ENCODE measurements at regions not wholly inside any gene's neighbourhood (a gene's known extent, or its start where the extent isn't known, plus 50 kb on each side); places are given as distances from the start of the nearest gene placed in this dataset.

DNA sequence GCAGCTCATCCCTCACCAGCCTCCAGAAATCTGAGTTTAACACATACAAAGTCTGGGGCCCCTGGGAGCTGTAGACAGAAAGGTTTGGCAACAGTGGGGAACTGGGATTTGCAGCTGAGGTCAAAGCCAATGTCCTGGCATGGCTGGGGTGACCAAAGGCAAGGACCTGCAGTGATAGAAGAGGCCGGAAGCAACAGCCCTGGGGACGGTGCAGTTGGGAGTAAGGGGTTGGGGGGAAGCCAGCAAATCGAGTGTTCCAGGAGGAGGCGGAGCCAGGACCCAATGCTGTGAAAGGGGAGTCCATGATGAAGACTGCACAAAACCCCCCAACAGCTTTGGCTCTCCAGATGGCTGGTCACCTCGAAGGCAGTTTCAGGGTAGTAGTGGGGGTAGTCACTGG lies 74.1 kb upstream of the SPATA12 start:
- FAIRE-seq = no peak
- no peak for DNase-seq (ENCODE audit: insufficient read length, low spot score)

DNA sequence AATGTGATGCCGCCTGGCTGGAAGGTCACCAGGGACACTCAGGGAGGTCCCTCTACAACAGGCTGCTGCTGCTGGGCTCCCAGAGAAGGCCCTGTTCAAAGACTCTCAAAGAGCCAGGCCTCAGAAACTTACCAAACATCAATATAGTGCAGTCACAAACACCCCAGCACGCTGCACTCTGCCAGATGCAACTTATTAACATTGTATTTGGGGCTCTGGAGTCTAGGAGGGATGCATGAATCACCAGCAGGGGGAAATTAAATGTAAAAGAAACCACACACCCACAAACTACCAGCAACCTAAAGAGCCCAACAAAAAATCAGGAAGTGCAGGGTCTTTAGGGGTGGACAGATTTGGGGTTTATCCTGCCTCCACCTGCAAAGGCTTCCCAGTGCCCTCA lies 74.6 kb upstream of the SPATA12 start:
- FAIRE-seq = no peak
- DNase-seq (ENCODE audit: insufficient read length, low spot score) = no peak

DNA sequence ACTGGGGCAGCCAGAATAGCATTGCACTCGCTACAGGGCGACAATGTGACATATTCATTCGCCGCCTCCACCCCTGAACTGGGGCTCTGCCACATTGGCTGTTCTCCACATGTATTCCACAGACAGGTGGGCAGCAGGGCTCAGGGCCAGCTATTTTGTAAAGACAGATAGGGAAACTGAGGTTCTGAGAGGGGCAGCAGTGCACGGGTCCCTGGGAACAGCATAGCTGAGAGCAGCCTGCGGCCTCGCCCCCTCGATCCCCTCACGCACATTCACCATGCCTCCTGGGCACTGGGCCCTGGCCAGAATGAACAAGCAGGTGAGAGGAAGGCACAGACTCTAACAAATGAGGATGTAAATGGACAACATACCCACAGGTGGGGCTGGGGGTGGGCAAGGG lies 75.0 kb upstream of the SPATA12 start:
- no peak for FAIRE-seq
- no peak for DNase-seq (ENCODE audit: insufficient read length, low spot score)

DNA sequence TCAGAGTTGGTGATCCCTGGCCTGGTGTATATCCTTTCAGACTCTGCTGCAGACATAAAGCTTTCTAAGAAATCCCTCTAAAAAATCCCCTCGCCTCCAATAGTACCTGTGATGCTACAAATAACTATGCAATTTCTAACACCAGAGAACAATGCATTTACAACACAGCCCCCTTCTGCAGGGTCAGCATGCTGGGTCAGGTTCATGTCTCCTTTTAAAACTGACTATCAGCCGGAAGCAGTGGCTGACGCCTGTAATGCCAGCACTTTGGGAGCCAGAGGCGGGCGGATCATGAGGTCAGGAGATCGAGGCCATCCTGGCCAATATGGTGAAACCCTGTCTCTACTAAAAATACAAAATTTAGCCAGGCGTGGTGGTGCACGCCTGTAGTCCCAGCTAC lies 77.0 kb upstream of the SPATA12 start:
- FAIRE-seq (no peak), DNase-seq (ENCODE audit: insufficient read length, low spot score) (no peak)

DNA sequence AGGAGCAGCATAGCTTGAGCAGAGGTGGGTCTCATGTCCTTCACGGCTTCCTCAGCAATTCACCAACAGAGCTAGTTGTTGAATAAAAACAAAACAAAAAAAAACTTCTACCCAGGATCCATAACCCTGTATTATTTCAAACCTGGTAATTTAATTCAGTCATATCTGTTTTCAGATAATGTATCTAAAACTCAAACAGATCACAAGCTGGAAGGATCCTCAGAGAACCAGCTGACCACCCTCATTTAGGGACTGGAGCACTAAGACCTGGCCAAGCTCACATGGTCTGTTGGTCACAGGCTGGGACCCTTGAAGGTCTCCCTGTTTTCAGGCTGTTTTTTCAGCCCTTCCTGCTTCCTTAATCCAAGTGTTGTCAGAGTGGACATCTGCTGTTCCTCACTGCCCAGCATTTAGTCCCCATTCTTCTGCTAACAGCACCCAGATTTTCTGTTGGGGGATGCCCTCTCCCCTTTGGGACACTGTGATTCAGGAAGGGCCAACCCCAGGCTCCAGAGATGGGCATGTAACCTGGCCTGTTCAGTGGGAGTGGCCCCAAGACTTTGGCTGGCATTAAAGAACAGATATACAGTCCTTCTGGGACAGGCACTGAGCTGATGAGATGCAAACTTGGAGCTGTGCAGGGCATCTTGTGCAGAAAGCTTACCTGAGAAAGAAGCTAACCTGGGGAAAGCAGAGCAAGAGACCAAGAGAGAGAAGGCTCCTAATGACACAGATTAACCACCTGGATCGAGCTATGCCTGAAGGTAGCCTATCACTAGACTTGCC lies 78.8 kb upstream of the SPATA12 start:
- DNase-seq (ENCODE audit: insufficient read length, low spot score) (no peak), FAIRE-seq (no peak)

DNA sequence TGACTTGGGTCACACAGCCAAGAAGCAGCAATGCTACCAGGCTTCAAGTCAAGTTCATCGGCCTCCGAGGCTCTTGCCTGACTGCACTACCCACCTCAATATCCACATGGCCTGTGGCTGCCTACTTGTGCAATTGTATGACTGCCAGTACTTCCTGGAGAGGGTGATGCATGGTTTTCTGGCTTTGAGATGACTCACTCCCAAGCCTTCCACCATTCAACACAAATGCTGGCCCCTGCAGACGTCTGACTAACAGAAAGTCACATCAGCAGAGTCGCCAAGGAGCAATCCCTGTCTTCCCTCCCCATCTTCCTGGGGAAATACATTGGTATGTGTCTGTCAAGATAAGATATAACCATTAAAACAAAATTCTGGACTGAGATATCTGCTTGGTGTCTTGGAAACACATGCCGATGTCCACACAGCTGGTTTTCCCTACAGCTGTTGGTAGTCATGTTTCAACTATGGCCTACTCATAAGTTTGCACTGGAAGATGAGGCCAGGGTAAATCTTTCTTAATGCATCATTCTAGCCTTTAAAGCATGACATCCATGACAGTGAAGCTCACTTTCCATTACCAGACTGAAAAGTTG lies 79.6 kb upstream of the SPATA12 start:
- DNase-seq (ENCODE audit: insufficient read length, low spot score) (peak; percentile 73), FAIRE-seq (peak; percentile 16)

DNA sequence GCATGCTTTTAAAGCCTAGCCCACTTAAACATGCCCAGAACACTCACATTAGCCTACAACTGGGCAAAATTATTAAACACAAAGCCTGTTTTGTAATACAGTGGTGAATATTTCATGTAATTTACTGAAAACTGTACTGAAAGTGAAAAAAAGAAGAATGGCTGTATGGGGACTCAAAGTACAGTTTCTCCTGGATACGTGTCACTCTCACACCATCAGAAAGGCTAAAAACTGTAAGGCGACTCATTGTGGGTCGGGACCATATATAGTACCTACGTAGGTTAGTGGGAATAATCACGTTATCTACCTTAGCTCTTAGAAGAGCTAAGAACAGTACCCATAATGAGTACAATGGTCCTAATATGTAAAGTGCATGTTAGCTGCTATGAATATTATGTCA lies 80.2 kb upstream of the SPATA12 start:
- FAIRE-seq (no peak), DNase-seq (ENCODE audit: insufficient read length, low spot score) (no peak)

DNA sequence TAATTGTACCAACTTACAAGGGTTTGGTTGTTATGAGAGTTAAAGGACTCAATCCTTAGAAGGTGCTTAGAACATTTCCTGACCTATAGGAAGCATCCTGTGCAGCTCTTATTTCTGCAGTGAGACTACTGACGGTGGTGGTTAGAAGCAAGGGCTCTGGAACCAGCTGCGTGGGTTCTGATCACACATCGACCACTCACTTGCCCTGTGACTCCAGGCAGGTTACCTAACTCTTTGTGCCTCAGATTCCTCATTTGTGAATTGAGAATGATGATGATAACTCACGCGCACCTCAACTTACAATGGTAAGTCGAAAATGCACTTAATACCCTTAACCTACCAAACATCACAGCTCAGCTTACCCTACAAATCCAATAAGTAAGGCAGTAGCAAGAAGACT lies 80.7 kb upstream of the SPATA12 start:
- no peak for FAIRE-seq
- no peak for DNase-seq (ENCODE audit: insufficient read length, low spot score)

DNA sequence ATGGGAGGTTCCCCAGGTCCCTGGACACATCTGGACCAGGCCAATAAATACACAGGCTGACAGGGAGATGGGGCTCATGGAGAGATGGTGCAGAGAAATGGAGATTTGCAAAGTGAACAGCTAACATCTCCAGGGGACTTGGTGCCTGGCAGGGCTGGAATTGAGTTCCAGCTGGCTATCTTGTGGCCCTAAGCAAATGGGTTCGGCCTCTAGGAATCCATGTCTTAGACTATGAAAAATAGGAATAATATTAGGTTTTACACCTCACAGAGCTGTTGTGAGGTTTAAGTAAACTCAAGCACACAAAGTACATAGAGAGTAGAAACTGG lies 82.9 kb upstream of the SPATA12 start:
- FAIRE-seq (no peak), DNase-seq (ENCODE audit: insufficient read length, low spot score) (no peak)

DNA sequence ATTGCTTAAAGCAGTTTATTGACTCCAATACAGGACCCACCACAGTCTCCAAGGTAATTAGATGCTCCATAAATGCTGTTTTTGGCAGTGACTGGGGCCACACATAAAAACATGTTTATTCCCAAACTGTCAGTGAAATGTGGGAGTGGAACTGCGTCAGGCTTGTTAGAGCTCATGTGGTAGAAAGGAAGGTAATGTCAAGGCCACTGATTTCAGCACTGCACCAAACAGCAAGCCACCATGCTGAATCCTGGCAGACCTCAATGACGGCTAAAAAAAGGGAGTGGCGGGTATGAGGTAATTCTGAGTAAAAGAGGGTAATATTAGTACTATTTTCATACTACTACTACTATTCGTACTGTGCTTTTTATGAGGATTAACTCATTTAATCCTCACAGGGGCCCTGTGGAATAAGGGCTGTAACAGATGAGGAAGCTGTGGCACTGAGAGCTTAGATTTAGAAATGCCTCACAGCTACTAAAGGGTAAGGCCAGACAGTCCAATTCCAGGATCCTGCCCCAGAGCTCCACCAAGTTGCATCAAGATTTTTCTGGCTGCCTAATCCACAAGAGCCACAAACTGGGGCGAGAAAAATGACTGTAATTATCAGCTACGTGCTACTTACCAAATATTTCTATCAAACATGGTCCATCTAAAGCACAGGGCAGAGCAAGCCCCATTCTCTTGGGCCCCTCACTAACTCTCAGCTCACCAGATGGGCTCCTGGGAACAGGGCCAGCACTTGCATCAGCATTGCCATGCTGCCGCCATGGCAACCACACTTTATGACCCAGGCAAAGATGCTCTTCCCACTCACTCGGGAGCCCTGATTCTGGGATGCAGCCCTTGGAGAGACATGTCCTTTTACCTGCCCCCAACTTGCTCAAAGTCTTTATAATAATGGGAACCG lies 83.6 kb upstream of the SPATA12 start:
- peak; percentile 42 for FAIRE-seq

DNA sequence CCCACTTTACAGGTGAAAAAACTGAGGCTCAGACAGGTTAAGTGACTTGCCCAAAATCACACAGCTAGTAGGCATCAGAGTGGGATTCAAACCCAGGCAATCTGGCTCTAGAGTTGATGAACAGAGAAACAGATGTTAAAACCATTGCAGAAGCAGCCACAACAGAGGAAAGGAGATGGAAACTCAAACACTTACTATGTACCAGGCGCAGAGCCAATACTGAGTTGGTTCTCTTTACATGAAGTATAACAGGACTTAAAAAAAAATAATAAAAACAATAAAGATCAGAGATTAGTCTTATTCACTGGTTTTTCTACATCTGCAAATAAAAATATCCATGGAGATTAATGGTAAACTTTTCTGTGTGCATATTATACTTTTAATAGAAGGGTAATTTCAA lies 84.9 kb upstream of the SPATA12 start:
- FAIRE-seq (no peak), DNase-seq (ENCODE audit: insufficient read length, low spot score) (no peak)

More for the DNA sequence above, 83.6 kb upstream of the SPATA12 start:
- DNase-seq (ENCODE audit: insufficient read length, low spot score) = no peak

DNA sequence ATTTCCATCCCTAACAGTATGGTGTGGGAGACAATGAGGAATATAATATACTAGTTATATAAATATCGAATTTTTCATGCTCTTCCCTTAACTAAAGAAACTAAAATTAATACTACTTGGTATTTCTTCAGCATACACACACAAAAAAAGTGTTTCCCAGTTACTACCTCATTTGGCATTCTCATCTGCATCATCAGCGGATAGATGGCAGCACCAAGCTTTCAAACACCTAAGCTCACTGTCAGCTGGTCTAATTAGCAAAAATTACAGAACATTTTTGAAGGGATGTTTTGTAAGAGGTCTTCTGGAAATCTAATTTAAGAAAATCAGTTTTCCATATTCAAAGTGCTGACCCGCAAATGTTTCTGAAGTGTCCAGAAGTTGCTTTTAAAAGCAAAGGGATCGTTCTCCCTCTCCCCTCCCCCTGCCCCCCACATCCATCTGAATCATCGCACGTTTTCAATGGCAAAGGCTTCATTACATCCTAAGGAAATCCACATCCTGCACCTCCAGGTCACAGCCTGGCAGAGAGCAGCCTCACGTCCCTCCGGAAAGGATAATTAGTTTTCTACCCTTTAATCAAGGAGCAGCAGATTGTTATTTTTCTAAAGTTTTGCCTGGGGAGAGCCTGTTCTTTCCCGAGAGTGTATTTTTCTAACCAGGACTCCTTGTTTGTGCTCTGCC lies 86.1 kb upstream of the SPATA12 start:
- FAIRE-seq (no peak), DNase-seq (ENCODE audit: insufficient read length, low spot score) (no peak)

DNA sequence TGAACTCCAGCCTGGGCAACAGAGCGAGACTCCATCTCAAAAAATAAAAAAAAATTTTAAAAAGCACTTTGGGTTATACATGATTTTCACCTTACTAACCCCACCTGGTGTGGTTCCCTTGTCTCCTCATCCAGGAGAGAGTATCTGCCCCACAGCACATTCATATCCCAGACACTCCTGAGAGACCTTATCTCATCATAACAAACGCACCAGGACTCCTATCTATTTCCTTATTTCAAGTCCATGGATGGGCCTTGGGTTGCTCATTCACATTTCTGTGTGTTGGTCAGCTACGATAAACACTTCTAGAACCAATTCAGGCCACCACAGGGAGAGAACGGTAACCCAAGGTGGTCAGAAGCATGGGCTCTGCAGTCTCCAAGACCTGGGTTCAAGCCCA lies 88.6 kb upstream of the SPATA12 start:
- FAIRE-seq = no peak
- DNase-seq (ENCODE audit: insufficient read length, low spot score) = no peak

DNA sequence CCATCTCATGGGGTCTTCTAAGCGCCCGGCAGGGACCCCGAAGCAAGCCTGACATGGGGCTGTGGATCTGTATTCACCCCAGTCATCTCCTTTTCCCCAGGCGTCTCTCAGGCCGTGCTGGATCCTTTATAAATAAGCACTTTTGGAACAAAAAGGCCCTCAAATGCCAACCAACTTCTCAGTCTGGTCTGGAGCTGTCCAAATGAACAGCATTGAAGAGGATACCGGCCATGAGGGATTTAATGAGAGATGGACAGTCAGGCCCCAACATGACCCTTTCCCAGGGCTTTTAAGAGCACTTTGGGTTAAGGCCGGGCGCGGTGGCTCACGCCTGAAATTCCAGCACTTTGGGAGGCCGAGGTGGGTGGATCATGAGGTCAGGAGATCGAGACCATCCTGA lies 89.2 kb upstream of the SPATA12 start:
- no peak for FAIRE-seq
- no peak for DNase-seq (ENCODE audit: insufficient read length, low spot score)

DNA sequence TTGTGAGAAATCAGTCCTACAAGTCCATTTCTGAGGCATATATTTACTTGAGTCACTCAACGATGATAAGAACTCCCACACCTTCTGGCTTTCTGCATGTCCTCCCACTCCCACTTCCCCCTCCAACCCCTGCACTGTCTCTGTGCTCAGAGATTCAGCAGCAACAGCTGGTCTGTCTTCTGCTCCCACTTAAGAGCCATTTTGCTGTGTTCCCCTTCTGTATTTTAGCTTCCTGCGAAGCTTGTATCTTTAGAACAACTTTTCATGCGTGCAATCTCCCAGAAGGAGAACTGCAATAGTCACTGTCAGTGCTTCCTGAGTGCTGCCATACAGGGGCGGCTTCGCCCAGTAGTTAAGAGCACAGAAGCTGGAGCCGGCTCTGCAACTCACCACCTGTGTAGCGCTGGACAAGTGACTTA lies 90.0 kb upstream of the SPATA12 start:
- DNase-seq (ENCODE audit: insufficient read length, low spot score) = no peak
- no peak for FAIRE-seq

DNA sequence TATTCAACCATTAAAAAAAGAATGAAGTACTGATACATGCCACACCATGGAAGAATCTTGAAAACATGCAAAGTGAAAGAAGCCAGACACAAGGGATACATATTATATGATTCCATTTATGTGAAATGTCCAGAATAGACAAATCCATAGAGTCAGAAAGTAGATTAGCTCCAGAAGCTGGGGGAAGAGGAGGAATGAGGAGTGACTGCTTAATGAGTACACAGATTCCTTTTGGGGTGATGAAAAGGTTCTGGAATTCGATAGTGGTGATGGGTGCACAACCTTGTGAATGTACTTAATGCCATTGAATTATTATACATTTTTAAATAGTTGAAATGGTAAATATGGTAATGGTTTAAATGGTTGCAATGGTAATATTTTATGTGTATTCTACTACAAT lies 90.6 kb upstream of the SPATA12 start:
- FAIRE-seq = no peak

DNA sequence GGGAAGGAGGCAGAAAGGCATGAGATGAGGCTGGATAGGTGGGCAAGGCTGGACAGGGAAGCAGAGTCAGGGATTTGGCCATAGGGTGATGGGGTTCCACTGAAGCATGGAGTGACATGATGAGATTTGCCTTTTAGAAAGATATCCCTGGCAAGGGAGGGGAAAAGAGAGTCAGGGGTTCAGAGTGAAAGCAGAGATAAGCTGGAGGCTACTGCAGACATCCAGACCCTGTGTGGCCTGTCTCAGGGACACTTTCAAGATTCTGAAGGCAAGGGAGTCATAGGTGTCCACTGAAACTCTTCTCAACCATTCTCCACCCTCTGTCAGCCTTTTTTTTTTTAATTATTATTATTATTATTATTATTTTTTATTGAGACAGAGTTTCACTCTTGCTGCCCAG lies 94.0 kb upstream of the SPATA12 start:
- no peak for FAIRE-seq
- DNase-seq (ENCODE audit: insufficient read length, low spot score) = no peak

More for the DNA sequence above, 90.6 kb upstream of the SPATA12 start:
- no peak for DNase-seq (ENCODE audit: insufficient read length, low spot score)

DNA sequence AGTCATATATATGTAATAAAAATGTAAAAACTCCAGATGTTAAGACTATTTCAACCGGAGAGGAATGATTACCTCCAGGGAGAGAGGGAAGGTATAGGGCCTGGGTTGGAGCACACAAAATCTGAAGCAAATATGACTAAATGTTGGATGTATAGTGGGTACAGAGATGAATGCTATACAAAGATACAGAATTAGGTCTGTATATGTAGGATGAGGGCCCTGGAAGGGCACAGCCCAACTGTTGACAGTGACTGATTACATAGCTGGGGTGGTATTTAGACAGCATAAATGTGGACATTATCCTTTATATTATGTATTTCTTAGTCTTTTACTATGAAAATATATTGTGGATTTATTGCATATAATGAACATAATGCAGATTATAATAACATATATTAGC lies 94.4 kb upstream of the SPATA12 start:
- DNase-seq (ENCODE audit: insufficient read length, low spot score) (no peak), FAIRE-seq (no peak)

DNA sequence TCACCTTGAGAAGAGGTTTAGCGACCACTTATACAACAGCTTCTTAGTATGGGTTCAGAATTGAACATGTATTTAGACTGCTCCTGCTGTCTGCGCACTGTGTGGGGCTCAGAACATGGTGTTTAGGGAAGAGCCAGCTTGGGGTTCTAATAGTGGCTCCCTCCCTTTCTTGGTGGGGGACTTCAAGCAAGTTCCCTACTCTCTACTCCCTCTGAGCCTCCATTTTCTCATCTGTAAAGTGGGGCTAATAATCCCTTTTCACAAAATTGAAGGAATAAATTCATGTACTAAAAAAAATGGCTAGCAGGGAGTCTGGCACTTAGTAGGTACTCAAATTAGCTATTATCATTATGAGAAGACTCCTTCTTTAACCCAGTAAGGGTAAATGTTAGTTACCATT lies 97.5 kb upstream of the SPATA12 start:
- FAIRE-seq (no peak), DNase-seq (ENCODE audit: insufficient read length, low spot score) (no peak)

DNA sequence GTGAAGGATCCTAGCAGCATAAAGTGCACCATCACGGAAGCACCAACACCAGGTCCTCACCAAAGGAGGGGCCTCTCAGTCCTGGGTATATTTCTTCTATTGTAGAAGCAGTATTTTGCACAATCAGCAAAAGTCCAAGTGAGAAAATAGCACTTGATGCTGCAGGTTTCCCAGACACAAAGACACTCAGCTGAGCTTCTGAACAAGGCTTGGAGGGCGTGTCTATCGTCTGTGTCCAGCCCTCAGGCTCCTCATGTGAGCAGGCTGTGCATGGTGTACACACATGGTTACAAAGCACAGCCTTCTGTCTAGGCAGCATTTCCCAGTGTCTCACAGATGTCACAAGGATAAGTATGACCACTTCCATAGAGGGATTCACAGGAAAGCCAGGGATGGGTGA lies 98.3 kb upstream of the SPATA12 start:
- DNase-seq (ENCODE audit: insufficient read length, low spot score) = no peak
- FAIRE-seq = no peak

DNA sequence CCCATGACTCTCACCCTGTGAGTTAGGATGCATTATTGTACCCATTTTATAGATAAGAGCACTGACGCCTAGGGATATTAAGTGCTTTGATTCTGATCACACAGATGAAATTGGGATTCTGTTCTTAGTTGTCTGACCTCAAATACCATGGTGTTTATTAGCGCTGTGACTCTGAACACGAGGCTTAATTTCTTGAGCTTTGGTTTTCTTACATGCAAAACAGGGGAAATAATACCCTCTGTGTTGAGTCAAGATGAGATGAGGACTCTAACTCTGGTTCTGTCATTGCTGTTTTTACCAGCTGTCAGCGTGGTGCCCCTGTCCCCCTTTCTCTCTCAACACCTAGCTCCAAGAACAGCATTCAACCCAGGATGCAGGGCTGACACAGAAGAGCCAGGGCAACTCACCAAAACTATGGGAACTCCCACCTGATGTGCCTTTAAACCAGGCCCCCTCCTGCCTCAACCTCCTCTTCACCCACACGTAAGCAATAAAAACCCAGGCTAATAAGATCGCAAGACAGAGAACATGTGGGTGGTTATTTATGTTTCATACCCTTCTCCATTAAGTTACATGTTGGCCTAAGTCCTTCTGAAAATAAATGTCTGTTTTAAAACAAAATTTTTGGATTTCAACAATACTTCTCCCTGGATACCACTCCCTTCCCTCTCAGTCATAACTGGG lies 100.1 kb upstream of the SPATA12 start:
- no peak for FAIRE-seq
- no peak for DNase-seq (ENCODE audit: insufficient read length, low spot score)

Measured in HTR-8/SVneo (cell line).